Superior temporal gyrus (tissue), 1 donor: ENCODE measurements at regions not wholly inside any gene's neighbourhood (a gene's known extent, or its start where the extent isn't known, plus 50 kb on each side); places are given as distances from the start of the nearest gene placed in this dataset.
A peak's percentile ranks its signal among the peaks of the same experiment; 100 is the strongest.
"Not testable (repeated sequence)": the region's sequence is repeated elsewhere in the genome, so short reads cannot be mapped to it uniquely, and the experiment has no call there.

ENCODE experiments used
- DNase-seq: peaks from one replicate; pipeline ENCODE4 v3.0.0-alpha.2; 2016; ENCODE audit errors: extremely low spot score

- DNase-seq: no peak
Observed at GRCh38 chr6:137545073-137545472, 50.9 kb upstream of the OLIG3 start.

- no peak for DNase-seq
Observed at GRCh38 chr6:137547186-137547585, 53.0 kb upstream of the OLIG3 start.

GRCh38 chr6:137547601-137548000 lies 53.4 kb upstream of the OLIG3 start:
- DNase-seq: no peak

- no peak for DNase-seq
Observed at GRCh38 chr6:137549106-137549505, 54.9 kb upstream of the OLIG3 start.

- DNase-seq: no peak
Observed at GRCh38 chr6:137550535-137550934, 56.3 kb upstream of the OLIG3 start.

GRCh38 chr6:137552146-137552545 lies 58.0 kb upstream of the OLIG3 start:
- no peak for DNase-seq

- DNase-seq: no peak
Observed at GRCh38 chr6:137552809-137553208, 58.6 kb upstream of the OLIG3 start.

GRCh38 chr6:137559521-137560183 lies 65.5 kb upstream of the OLIG3 start:
- not testable (repeated sequence) for DNase-seq

- DNase-seq: no peak
Observed at GRCh38 chr6:137560184-137560563, 66.0 kb upstream of the OLIG3 start.

- DNase-seq: no peak
Observed at GRCh38 chr6:137568067-137568466, 73.9 kb upstream of the OLIG3 start.

- DNase-seq: no peak
Observed at GRCh38 chr6:137570393-137570792, 76.2 kb upstream of the OLIG3 start.

GRCh38 chr6:137571854-137572253 lies 77.7 kb upstream of the OLIG3 start:
- DNase-seq: no peak

GRCh38 chr6:137573739-137574138 lies 79.5 kb upstream of the OLIG3 start:
- no peak for DNase-seq

- DNase-seq: no peak
Observed at GRCh38 chr6:137579612-137580011, 85.4 kb upstream of the OLIG3 start.

GRCh38 chr6:137581019-137581707 lies 87.0 kb upstream of the OLIG3 start:
- DNase-seq: no peak

GRCh38 chr6:137583519-137583918 lies 89.3 kb upstream of the OLIG3 start:
- not testable (repeated sequence) for DNase-seq

- no peak for DNase-seq
Observed at GRCh38 chr6:137588472-137588871, 94.3 kb upstream of the OLIG3 start.

- DNase-seq: no peak
Observed at GRCh38 chr6:137589067-137589848, 95.1 kb upstream of the OLIG3 start.

- no peak for DNase-seq
Observed at GRCh38 chr6:137590684-137591083, 96.5 kb upstream of the OLIG3 start.

- peak; percentile 16 for DNase-seq
Observed at GRCh38 chr6:137601471-137601870, 107.3 kb upstream of the OLIG3 start.

- no peak for DNase-seq
Observed at GRCh38 chr6:137602313-137603197, 108.4 kb upstream of the OLIG3 start.

- no peak for DNase-seq
Observed at GRCh38 chr6:137610702-137611101, 116.5 kb upstream of the OLIG3 start.
